ENCODE measurements at regions not wholly inside any gene's neighbourhood (a gene's known extent, or its start where the extent isn't known, plus 50 kb on each side); places are given as distances from the start of the nearest gene placed in this dataset.
A peak's percentile ranks its signal among the peaks of the same experiment; 100 is the strongest.

GRCh38 chr9:117979914-117980313 lies 275.7 kb downstream of the TLR4 start:
- no peaks in the 10 kb centered on the region for H3K9me3 ChIP-seq (ENCODE audit: severe bottlenecking)
- H3K27ac ChIP-seq = no peak overlapping the region
- no peak for DNase-seq
- H3K36me3 ChIP-seq = no peaks in the 10 kb centered on the region
- TF ChIP-seq CTCF (IDR thresholded peaks at IDR 0.05; ENCODE audit: low read depth, low read length) = no peak
- no peak overlapping the region for H3K4me3 ChIP-seq (ENCODE audit: low read depth, low read length)
- H3K27me3 ChIP-seq (ENCODE audit: insufficient read depth, low read depth, severe bottlenecking) = no peaks in the 10 kb centered on the region

GRCh38 chr9:117987945-117988344 lies 283.7 kb downstream of the TLR4 start:
- DNase-seq = no peak
- no peak overlapping the region for H3K27ac ChIP-seq

GRCh38 chr9:117992006-117992405 lies 287.8 kb downstream of the TLR4 start:
- no peak for TF ChIP-seq CTCF (IDR thresholded peaks at IDR 0.05; ENCODE audit: low read depth, low read length)
- H3K4me3 ChIP-seq (ENCODE audit: low read depth, low read length) = no peak overlapping the region
- no peak for DNase-seq
- no peaks in the 10 kb centered on the region for H3K9me3 ChIP-seq (ENCODE audit: severe bottlenecking)
- H3K36me3 ChIP-seq = no peaks in the 10 kb centered on the region
- H3K27ac ChIP-seq = no peak overlapping the region
- no peaks in the 10 kb centered on the region for H3K27me3 ChIP-seq (ENCODE audit: insufficient read depth, low read depth, severe bottlenecking)

More at GRCh38 chr9:117987945-117988344, 283.7 kb downstream of the TLR4 start:
- Histone ChIP-seq H3K27me3 (ENCODE audit: insufficient read depth, low read depth, severe bottlenecking) (no peaks in the 10 kb centered on the region), H3K36me3 (no peaks in the 10 kb centered on the region), H3K9me3 (ENCODE audit: severe bottlenecking) (no peaks in the 10 kb centered on the region), H3K4me3 (ENCODE audit: low read depth, low read length) (no peak overlapping the region)
- no peak for TF ChIP-seq CTCF (IDR thresholded peaks at IDR 0.05; ENCODE audit: low read depth, low read length)

- Histone ChIP-seq H3K27ac (no peak overlapping the region), H3K27me3 (ENCODE audit: insufficient read depth, low read depth, severe bottlenecking) (no peaks in the 10 kb centered on the region), H3K36me3 (no peaks in the 10 kb centered on the region), H3K4me3 (ENCODE audit: low read depth, low read length) (no peak overlapping the region), H3K9me3 (ENCODE audit: severe bottlenecking) (no peaks in the 10 kb centered on the region)
- DNase-seq = no peak
- TF ChIP-seq CTCF (IDR thresholded peaks at IDR 0.05; ENCODE audit: low read depth, low read length) = no peak
Measured at GRCh38 chr9:118000581-118000980, 296.4 kb downstream of the TLR4 start.

GRCh38 chr9:118003240-118003639 lies 299.0 kb downstream of the TLR4 start:
- Histone ChIP-seq H3K36me3 (no peaks in the 10 kb centered on the region), H3K27me3 (ENCODE audit: insufficient read depth, low read depth, severe bottlenecking) (no peaks in the 10 kb centered on the region), H3K27ac (no peak overlapping the region), H3K4me3 (ENCODE audit: low read depth, low read length) (no peak overlapping the region), H3K9me3 (ENCODE audit: severe bottlenecking) (no peaks in the 10 kb centered on the region)
- no peak for DNase-seq
- 0 out of 2 replicates have a peak, but pooled peaks have one; percentile 7 for TF ChIP-seq CTCF (IDR thresholded peaks at IDR 0.05; ENCODE audit: low read depth, low read length)

- Histone ChIP-seq H3K27ac (peak overlapping the region; percentile 23; the same call in 1 of the 2 replicates), H3K27me3 (ENCODE audit: insufficient read depth, low read depth, severe bottlenecking) (no peaks in the 10 kb centered on the region)
- TF ChIP-seq CTCF (IDR thresholded peaks at IDR 0.05; ENCODE audit: low read depth, low read length) = no peak
Measured at GRCh38 chr9:118008246-118008645, 304.0 kb downstream of the TLR4 start.

More at GRCh38 chr9:118008246-118008645, 304.0 kb downstream of the TLR4 start:
- no peak for DNase-seq
- H3K4me3 ChIP-seq (ENCODE audit: low read depth, low read length) = no peak overlapping the region
- no peaks in the 10 kb centered on the region for H3K9me3 ChIP-seq (ENCODE audit: severe bottlenecking)
- no peaks in the 10 kb centered on the region for H3K36me3 ChIP-seq

Data from WERI-Rb-1 (cell line).